Neural cell (in vitro differentiated cells): ENCODE measurements at regions not wholly inside any gene's neighbourhood (a gene's known extent, or its start where the extent isn't known, plus 50 kb on each side); places are given as distances from the start of the nearest gene placed in this dataset.
A peak's percentile ranks its signal among the peaks of the same experiment; 100 is the strongest.

Experiments
- H2AFZ ChIP-seq: fragments of 200-600, 300-800 bp; sonication (generic), shearing (Covaris generic); 2 replicates; pipeline ENCODE4 v1.6.0; 2014; ENCODE audit warnings: low read depth, mild to moderate bottlenecking, antibody characterized with exemption, low read length, moderate library complexity
- H3F3A ChIP-seq: fragments of 200-600 bp; shearing (Covaris generic); 2 replicates; pipeline ENCODE4 v1.6.1; 2016; ENCODE audit warnings: mild to moderate bottlenecking, moderate library complexity, mixed read lengths, antibody characterized with exemption, low read length; ENCODE audit not compliant: insufficient read depth, poor library complexity, severe bottlenecking
- H3K27ac ChIP-seq: fragments of 200-600, 300-800 bp; sonication (generic), shearing (Covaris generic); 2 replicates; pipeline ENCODE4 v1.5.1; 2014; ENCODE audit warnings: mild to moderate bottlenecking, low read length, moderate library complexity
- H3K27me3 ChIP-seq: fragments of 300-800, 200-600 bp; sonication (generic), shearing (Covaris generic); 2 replicates; pipeline ENCODE4 v1.6.0; 2014; ENCODE audit warnings: mild to moderate bottlenecking, low read depth, low read length, moderate library complexity; ENCODE audit not compliant: insufficient read depth
- H3K36me3 ChIP-seq: fragments of 300-800, 200-600 bp; sonication (generic), shearing (Covaris generic); 2 replicates; pipeline ENCODE4 v1.5.1; 2014; ENCODE audit warnings: mild to moderate bottlenecking, antibody characterized with exemption, low read length, moderate library complexity; ENCODE audit not compliant: insufficient read depth
- H3K4me2 ChIP-seq: fragments of 300-800, 200-600 bp; sonication (generic), shearing (Covaris generic); 2 replicates; pipeline ENCODE4 v1.6.0; 2014; ENCODE audit warnings: mild to moderate bottlenecking, low read length
- H3K4me3 ChIP-seq: fragments of 300-800, 200-600 bp; sonication (generic), shearing (Covaris generic); 2 replicates; pipeline ENCODE4 v1.5.1; 2014; ENCODE audit warnings: mild to moderate bottlenecking, low read length, moderate library complexity
- H3K79me2 ChIP-seq: fragments of 200-600 bp; shearing (Covaris generic); replicated peaks from 2 replicates; pipeline ENCODE4 v1.6.0; 2014; ENCODE audit warnings: mild to moderate bottlenecking, low read length, moderate library complexity; ENCODE audit not compliant: insufficient read depth
- H3K9ac ChIP-seq: fragments of 300-800, 200-600 bp; sonication (generic), shearing (Covaris generic); 2 replicates; pipeline ENCODE4 v1.6.1; 2016; ENCODE audit warnings: mild to moderate bottlenecking, low read length, mixed read lengths
- H3K9me2 ChIP-seq: fragments of 200-600 bp; shearing (Covaris generic); 2 replicates; pipeline ENCODE4 v1.6.1; 2016; ENCODE audit warnings: mild to moderate bottlenecking, low read length, mixed read lengths; ENCODE audit not compliant: insufficient read depth
- H3K9me3 ChIP-seq: fragments of 200-600, 300-800 bp; sonication (generic), shearing (Covaris generic); 2 replicates; pipeline ENCODE4 v1.6.1; 2016; ENCODE audit warnings: mild to moderate bottlenecking, mixed run types, low read length, moderate library complexity, mixed read lengths
- H4K20me1 ChIP-seq: fragments of 200-600 bp; shearing (Covaris generic); 2 replicates; pipeline ENCODE4 v1.6.1; 2016; ENCODE audit warnings: mild to moderate bottlenecking, mixed run types; ENCODE audit not compliant: insufficient read depth
- EP300 ChIP-seq: fragments of 450-650 bp; conservative IDR thresholded peaks from 2 replicates; pipeline ENCODE4 v1.6.1; 2014; ENCODE audit warnings: antibody characterized with exemption, mild to moderate bottlenecking, moderate library complexity; ENCODE audit not compliant: poor library complexity, severe bottlenecking
- EZH2 ChIP-seq: fragments of 200-600, 300-800 bp; shearing (Covaris generic), sonication (generic); IDR thresholded peaks from 2 replicates; pipeline ENCODE4 v1.6.1; 2014; ENCODE audit warnings: antibody characterized with exemption, low read length, borderline replicate concordance, mild to moderate bottlenecking; ENCODE audit not compliant: insufficient read depth, poor library complexity, severe bottlenecking
- MXI1 ChIP-seq: fragments of 450-650 bp; conservative IDR thresholded peaks from 2 replicates; pipeline ENCODE4 v1.6.1; 2014; ENCODE audit warnings: antibody characterized with exemption, mild to moderate bottlenecking; ENCODE audit not compliant: poor library complexity, severe bottlenecking
- POLR2AphosphoS5 ChIP-seq: IDR thresholded peaks from 2 replicates; pipeline ENCODE4 v1.6.1; 2012
- RAD21 ChIP-seq: fragments of 450-650 bp; conservative IDR thresholded peaks from 2 replicates; pipeline ENCODE4 v1.6.1; 2014; ENCODE audit warnings: antibody characterized with exemption, mild to moderate bottlenecking, moderate library complexity
- SMC3 ChIP-seq: fragments of 450-650 bp; conservative IDR thresholded peaks from 2 replicates; pipeline ENCODE4 v1.6.1; 2014; ENCODE audit warnings: antibody characterized with exemption, mild to moderate bottlenecking, moderate library complexity; ENCODE audit not compliant: poor library complexity
- TAF1 ChIP-seq: IDR thresholded peaks from 2 replicates; pipeline ENCODE4 v1.6.1; 2012; ENCODE audit warnings: low read depth
- TF ChIP-seq, protein P1 (sequence below): IDR thresholded peaks from 2 replicates; pipeline ENCODE4 v1.6.1; 2012; ENCODE audit warnings: borderline replicate concordance
- TF ChIP-seq, protein P2 (sequence below): fragments of 450-650 bp; IDR thresholded peaks from 2 replicates; pipeline ENCODE4 v1.5.1; 2014; ENCODE audit warnings: antibody characterized with exemption, mild to moderate bottlenecking, moderate library complexity; ENCODE audit not compliant: poor library complexity, severe bottlenecking

DNA sequence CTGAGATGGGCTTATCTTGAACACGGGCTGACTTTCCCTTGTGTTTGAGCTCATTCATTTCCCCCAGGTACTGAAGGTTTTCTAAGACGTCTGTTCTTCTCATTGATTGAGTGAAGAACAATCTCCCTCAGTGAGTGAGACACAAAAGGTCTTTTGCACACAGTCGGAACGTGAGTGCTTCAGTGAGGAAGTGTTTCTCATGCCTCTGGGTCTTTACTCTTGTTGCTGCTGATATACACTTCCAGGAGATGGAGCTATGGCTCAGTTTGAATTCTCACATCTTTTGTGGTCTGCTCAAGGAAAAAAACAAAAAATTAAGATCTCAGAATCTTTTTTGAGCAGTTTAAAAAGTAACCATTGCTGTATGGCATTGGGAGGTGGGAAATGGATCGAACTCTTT, 981.9 kb upstream of the TENM3 start:
- Histone ChIP-seq H3K79me2 (no peaks in the 10 kb centered on the region), H3K36me3 (no peaks in the 10 kb centered on the region), H3K27ac (no peak overlapping the region), H2AFZ (no peak overlapping the region), H4K20me1 (no peaks in the 10 kb centered on the region), H3K9me3 (no peaks in the 10 kb centered on the region), H3F3A (no peaks in the 10 kb centered on the region), H3K27me3 (no peaks in the 10 kb centered on the region), H3K9ac (no peak overlapping the region), H3K9me2 (no peaks in the 10 kb centered on the region), H3K4me3 (no peak overlapping the region), H3K4me2 (no peak overlapping the region)
- no peak for TF ChIP-seq EZH2
- TF ChIP-seq, protein P1, sequence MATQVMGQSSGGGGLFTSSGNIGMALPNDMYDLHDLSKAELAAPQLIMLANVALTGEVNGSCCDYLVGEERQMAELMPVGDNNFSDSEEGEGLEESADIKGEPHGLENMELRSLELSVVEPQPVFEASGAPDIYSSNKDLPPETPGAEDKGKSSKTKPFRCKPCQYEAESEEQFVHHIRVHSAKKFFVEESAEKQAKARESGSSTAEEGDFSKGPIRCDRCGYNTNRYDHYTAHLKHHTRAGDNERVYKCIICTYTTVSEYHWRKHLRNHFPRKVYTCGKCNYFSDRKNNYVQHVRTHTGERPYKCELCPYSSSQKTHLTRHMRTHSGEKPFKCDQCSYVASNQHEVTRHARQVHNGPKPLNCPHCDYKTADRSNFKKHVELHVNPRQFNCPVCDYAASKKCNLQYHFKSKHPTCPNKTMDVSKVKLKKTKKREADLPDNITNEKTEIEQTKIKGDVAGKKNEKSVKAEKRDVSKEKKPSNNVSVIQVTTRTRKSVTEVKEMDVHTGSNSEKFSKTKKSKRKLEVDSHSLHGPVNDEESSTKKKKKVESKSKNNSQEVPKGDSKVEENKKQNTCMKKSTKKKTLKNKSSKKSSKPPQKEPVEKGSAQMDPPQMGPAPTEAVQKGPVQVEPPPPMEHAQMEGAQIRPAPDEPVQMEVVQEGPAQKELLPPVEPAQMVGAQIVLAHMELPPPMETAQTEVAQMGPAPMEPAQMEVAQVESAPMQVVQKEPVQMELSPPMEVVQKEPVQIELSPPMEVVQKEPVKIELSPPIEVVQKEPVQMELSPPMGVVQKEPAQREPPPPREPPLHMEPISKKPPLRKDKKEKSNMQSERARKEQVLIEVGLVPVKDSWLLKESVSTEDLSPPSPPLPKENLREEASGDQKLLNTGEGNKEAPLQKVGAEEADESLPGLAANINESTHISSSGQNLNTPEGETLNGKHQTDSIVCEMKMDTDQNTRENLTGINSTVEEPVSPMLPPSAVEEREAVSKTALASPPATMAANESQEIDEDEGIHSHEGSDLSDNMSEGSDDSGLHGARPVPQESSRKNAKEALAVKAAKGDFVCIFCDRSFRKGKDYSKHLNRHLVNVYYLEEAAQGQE = no peak
- peak; percentile 57 for TF ChIP-seq SMC3
- no peak for TF ChIP-seq TAF1
- no peak for TF ChIP-seq POLR2AphosphoS5
- no peak for TF ChIP-seq EP300
- TF ChIP-seq MXI1 = no peak
- TF ChIP-seq RAD21 = peak; percentile 61
- TF ChIP-seq, protein P2, sequence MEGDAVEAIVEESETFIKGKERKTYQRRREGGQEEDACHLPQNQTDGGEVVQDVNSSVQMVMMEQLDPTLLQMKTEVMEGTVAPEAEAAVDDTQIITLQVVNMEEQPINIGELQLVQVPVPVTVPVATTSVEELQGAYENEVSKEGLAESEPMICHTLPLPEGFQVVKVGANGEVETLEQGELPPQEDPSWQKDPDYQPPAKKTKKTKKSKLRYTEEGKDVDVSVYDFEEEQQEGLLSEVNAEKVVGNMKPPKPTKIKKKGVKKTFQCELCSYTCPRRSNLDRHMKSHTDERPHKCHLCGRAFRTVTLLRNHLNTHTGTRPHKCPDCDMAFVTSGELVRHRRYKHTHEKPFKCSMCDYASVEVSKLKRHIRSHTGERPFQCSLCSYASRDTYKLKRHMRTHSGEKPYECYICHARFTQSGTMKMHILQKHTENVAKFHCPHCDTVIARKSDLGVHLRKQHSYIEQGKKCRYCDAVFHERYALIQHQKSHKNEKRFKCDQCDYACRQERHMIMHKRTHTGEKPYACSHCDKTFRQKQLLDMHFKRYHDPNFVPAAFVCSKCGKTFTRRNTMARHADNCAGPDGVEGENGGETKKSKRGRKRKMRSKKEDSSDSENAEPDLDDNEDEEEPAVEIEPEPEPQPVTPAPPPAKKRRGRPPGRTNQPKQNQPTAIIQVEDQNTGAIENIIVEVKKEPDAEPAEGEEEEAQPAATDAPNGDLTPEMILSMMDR = peak; percentile 58

DNA sequence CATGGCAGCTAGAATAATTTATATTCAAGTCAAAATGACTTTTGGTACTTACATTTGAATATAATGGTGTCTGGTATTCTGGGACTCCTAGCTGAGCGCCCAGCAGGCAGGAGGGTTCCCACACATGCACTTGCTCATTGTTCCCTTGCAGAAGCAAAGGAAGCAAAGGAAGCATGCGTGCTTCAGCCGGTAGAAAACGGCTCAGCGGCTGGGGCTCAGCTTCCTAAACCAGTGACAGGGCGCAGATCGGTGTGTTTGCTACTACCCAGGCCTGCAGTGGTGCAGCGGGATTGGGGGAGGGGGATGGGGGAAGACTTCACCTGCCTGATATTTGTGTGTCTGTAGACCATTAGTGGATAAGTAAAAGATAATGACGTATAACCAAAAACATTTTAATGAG, 978.3 kb upstream of the TENM3 start:
- Histone ChIP-seq H3K9me3 (no peaks in the 10 kb centered on the region), H3F3A (no peaks in the 10 kb centered on the region), H3K79me2 (no peaks in the 10 kb centered on the region), H3K9me2 (no peaks in the 10 kb centered on the region), H3K4me3 (no peak overlapping the region), H3K9ac (no peak overlapping the region), H3K27ac (no peak overlapping the region), H4K20me1 (no peaks in the 10 kb centered on the region), H3K36me3 (no peaks in the 10 kb centered on the region), H3K4me2 (no peak overlapping the region), H3K27me3 (no peaks in the 10 kb centered on the region), H2AFZ (no peak overlapping the region)
- TF ChIP-seq, protein P2 = no peak
- TF ChIP-seq MXI1 = no peak
- TF ChIP-seq TAF1 = no peak
- no peak for TF ChIP-seq EP300
